GM12872 (cell line): ENCODE measurements at regions not wholly inside any gene's neighbourhood (a gene's known extent, or its start where the extent isn't known, plus 50 kb on each side); places are given as distances from the start of the nearest gene placed in this dataset.

ENCODE experiments used
- TF ChIP-seq, protein P1 (sequence below): IDR thresholded peaks from 3 replicates; pipeline ENCODE4 v1.5.1; 2011; ENCODE audit warnings: low read depth, mild to moderate bottlenecking, low read length, moderate library complexity; ENCODE audit not compliant: insufficient read depth

DNA sequence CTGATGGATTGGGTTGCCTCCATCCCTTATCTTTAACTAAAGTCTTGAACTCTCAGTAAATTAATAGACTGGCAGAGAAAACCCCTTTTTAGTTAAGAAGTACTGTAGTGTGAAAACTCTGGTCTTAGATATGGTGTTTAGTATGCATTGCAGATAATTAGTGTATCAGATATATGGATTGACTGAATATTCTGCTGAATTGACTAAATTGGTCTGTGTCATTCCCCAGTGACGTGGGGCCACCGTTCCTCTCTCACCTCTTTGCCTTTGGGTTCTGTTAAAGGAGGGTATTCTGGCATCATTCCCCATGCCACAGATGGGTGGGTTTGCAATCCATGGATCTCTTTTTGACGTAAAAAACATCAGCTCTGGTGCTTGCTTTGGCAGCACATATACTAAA is 67.1 kb upstream of the XPO1 start:
- TF ChIP-seq, protein P1, sequence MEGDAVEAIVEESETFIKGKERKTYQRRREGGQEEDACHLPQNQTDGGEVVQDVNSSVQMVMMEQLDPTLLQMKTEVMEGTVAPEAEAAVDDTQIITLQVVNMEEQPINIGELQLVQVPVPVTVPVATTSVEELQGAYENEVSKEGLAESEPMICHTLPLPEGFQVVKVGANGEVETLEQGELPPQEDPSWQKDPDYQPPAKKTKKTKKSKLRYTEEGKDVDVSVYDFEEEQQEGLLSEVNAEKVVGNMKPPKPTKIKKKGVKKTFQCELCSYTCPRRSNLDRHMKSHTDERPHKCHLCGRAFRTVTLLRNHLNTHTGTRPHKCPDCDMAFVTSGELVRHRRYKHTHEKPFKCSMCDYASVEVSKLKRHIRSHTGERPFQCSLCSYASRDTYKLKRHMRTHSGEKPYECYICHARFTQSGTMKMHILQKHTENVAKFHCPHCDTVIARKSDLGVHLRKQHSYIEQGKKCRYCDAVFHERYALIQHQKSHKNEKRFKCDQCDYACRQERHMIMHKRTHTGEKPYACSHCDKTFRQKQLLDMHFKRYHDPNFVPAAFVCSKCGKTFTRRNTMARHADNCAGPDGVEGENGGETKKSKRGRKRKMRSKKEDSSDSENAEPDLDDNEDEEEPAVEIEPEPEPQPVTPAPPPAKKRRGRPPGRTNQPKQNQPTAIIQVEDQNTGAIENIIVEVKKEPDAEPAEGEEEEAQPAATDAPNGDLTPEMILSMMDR = no peak

DNA sequence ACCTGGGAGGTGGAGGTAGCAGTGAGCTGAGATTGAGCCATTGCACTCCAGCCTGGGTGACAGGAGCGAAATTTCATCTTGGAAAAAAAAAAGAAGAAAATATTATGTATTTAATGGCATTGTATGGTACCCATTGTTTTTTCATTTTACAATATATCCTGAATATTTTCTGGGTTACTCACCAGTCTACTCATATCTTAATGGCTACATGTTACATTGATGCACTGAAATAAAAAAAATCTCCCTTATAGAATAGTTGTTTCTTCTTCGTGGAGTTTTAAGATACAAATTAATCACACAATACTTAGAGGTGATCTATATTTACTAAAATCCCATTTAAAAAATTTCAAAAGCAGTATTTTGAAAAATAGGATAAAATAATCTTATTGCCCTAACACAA is 66.3 kb upstream of the XPO1 start:
- TF ChIP-seq, protein P1 = no peak

DNA sequence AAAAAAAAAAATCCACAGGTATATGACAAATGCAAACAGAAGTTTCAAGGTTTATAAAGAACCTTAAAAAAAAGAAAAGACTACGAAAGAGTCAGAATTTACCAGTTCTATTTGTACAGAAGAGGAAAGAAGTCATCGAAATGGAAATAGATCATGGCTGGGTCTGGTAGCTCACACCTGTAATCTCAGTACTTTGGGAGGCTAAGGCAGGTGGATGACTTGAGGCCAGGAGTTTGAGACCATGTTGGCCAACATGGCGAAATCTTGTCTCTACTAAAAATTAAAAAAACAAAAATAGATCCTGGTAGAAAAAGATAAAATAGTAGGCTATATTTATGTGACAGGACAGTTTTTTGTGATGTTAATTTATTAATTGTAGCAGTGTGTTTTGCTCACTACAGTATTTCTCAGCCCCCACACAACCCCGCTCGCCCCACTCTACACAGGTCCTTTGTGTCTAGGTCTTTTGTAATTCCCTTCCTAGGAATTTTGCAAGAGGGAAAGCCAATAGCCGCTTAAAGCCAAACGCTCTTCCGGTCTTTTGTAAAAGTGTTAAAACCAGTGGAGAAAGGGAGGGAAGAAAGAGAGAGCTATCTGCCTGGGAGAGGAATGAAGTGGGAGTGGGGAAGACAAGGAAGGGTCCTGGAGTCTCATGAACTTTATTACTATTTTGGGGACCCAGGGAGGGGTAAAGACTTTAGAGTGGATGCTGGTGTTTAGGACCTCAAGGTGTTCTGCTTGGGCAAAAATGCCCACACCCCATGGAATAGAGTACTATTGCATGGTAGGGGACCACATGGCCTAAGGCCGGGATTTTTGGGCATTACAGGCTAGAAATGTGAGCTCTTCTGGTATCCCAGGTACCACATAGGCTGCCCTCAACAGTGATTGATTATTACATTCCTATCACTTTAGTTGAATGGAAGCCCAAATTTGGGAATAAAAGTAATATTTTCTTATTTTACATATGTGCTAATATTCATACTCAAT is 59.4 kb upstream of the XPO1 start:
- TF ChIP-seq, protein P1 = no peak

DNA sequence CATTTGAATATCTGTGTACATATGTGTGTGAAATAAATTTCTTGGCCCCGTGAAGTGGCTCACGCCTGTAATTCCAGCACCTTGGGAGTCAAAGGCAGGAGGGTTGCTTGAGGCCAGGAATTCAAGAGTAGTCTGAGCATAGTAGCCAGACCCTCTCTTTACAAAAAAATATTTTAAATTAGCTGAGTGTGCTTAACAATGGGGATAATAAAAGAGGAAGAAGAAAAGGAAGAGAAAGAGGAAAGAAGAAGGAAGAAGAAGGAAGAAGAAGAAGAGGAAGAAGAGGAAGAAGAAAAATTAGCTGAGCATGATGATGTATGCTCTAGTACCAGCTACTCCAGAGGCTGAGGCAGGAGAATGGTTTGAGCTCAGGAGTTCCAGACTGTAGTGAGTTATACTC is 52.1 kb upstream of the XPO1 start:
- TF ChIP-seq, protein P1 = no peak

DNA sequence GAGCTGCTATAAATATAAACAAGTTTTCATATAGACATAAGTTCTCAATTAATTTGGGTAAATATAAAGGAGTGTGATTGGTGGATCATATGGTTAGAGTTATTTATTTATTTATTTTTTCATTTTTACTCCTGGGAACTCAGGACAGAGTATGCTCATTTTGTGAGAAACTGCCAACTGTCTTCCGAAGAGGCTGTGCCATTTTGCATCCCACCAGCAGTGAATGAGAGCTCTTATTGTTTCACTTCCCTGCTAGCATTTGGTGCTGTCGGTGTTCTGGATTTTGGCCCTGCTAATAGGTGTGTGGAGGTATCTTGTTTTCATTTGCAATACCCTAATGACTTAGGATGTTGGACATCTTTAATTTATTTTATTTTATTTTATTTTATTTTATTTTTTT is 50.4 kb upstream of the XPO1 start:
- TF ChIP-seq, protein P1 = no peak
